Hepatocyte (in vitro differentiated cells): ENCODE measurements at regions not wholly inside any gene's neighbourhood (a gene's known extent, or its start where the extent isn't known, plus 50 kb on each side); places are given as distances from the start of the nearest gene placed in this dataset.

Experiments
- DNase-seq: peaks from one replicate; pipeline ENCODE4 v3.0.0-alpha.2; 2016; ENCODE audit warnings: low spot score
- H2AFZ ChIP-seq: fragments of 200-600 bp; sonication (generic); 2 replicates; pipeline ENCODE4 v1.6.0; 2016; ENCODE audit warnings: antibody characterized with exemption, mild to moderate bottlenecking
- H3K27ac ChIP-seq: fragments of 200-600 bp; sonication (generic); 2 replicates; pipeline ENCODE4 v1.5.1; 2016; ENCODE audit warnings: mild to moderate bottlenecking
- H3K27me3 ChIP-seq: fragments of 200-600 bp; sonication (generic); 2 replicates; pipeline ENCODE4 v1.6.1; 2016
- H3K36me3 ChIP-seq: fragments of 200-600 bp; sonication (generic); replicated peaks from 2 replicates; pipeline ENCODE4 v1.5.1; 2016; ENCODE audit warnings: low read depth; ENCODE audit not compliant: insufficient read depth
- H3K4me1 ChIP-seq: fragments of 200-600 bp; sonication (generic); 2 replicates; pipeline ENCODE4 v1.5.1; 2016; ENCODE audit warnings: mild to moderate bottlenecking, moderate library complexity; ENCODE audit not compliant: insufficient read depth
- H3K4me2 ChIP-seq: fragments of 200-600 bp; sonication (generic); 2 replicates; pipeline ENCODE4 v1.6.0; 2016
- H3K4me3 ChIP-seq: fragments of 200-600 bp; sonication (generic); 2 replicates; pipeline ENCODE4 v1.5.1; 2016; ENCODE audit warnings: mild to moderate bottlenecking
- H3K79me2 ChIP-seq: fragments of 200-600 bp; sonication (generic); 2 replicates; pipeline ENCODE4 v1.6.0; 2017; ENCODE audit warnings: mild to moderate bottlenecking
- H3K9me2 ChIP-seq: fragments of 200-600 bp; sonication (generic); replicated peaks from 2 replicates; pipeline ENCODE4 v1.6.0; 2017; ENCODE audit warnings: mild to moderate bottlenecking; ENCODE audit not compliant: insufficient read depth
- H3K9me3 ChIP-seq: fragments of 200-600 bp; sonication (generic); 2 replicates; pipeline ENCODE4 v1.5.1; 2016; ENCODE audit warnings: low read depth, mild to moderate bottlenecking
- H4K20me1 ChIP-seq: fragments of 200-600 bp; sonication (generic); 2 replicates; pipeline ENCODE4 v1.6.0; 2016; ENCODE audit warnings: mild to moderate bottlenecking; ENCODE audit not compliant: insufficient read depth, poor library complexity, severe bottlenecking
- EZH2 ChIP-seq: fragments of 200-600 bp; sonication (generic); IDR thresholded peaks from 2 replicates; pipeline ENCODE4 v1.6.1; 2016; ENCODE audit warnings: antibody characterized with exemption, mild to moderate bottlenecking, borderline replicate concordance
- EZH2phosphoT487 ChIP-seq: fragments of 200-600 bp; sonication (generic); IDR thresholded peaks from one replicate; pipeline ENCODE4 v1.6.1; 2018; ENCODE audit warnings: antibody characterized with exemption, mild to moderate bottlenecking, low read depth, moderate library complexity; ENCODE audit not compliant: unreplicated experiment, severe bottlenecking
- WGBS: methylation state at CpG from one replicate; pipeline ENCODE4 v1.1.6; 2016; ENCODE audit warnings: low lambda C conversion rate; ENCODE audit errors: missing lambda C conversion rate; 5-methylcytosine and 5-hydroxymethylcytosine counted together
- TF ChIP-seq, protein P1 (sequence below): fragments of 200-600 bp; sonication (generic); IDR thresholded peaks from 2 replicates; pipeline ENCODE4 v1.5.1; 2016; ENCODE audit warnings: antibody characterized with exemption, mild to moderate bottlenecking; ENCODE audit not compliant: poor library complexity

DNA sequence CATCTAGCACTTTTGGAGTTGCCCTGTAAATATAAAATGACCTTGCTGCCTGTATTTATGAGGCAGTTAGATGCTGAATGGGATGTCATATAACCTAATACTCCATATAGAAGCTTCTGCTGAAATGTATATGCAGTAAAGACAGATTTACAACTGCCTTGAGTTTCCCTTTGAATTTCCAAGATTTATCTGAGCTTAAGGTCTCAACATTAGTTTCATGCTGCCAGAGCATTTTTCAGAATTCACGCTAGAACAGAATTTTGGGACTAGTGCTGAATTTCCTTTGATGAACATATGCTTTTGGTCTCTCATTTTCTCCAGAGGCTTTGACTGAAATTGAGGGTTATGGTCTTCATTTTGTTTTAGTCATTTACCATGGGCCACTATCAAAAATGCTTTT is 254.7 kb upstream of the FANCL start:
- Histone ChIP-seq H3K79me2 (no peaks in the 10 kb centered on the region), H3K27me3 (no peaks in the 10 kb centered on the region), H3K36me3 (no peaks in the 10 kb centered on the region), H3K4me2 (no peak overlapping the region), H3K4me3 (no peak overlapping the region), H3K9me3 (no peaks in the 10 kb centered on the region), H3K4me1 (no peaks in the 10 kb centered on the region), H4K20me1 (no peaks in the 10 kb centered on the region), H3K27ac (no peak overlapping the region), H2AFZ (no peak overlapping the region), H3K9me2 (no peaks in the 10 kb centered on the region)
- DNase-seq, result no peak
- TF ChIP-seq, protein P1, sequence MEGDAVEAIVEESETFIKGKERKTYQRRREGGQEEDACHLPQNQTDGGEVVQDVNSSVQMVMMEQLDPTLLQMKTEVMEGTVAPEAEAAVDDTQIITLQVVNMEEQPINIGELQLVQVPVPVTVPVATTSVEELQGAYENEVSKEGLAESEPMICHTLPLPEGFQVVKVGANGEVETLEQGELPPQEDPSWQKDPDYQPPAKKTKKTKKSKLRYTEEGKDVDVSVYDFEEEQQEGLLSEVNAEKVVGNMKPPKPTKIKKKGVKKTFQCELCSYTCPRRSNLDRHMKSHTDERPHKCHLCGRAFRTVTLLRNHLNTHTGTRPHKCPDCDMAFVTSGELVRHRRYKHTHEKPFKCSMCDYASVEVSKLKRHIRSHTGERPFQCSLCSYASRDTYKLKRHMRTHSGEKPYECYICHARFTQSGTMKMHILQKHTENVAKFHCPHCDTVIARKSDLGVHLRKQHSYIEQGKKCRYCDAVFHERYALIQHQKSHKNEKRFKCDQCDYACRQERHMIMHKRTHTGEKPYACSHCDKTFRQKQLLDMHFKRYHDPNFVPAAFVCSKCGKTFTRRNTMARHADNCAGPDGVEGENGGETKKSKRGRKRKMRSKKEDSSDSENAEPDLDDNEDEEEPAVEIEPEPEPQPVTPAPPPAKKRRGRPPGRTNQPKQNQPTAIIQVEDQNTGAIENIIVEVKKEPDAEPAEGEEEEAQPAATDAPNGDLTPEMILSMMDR, result no peak
- TF ChIP-seq EZH2phosphoT487 (no peak), EZH2 (no peak)
- 44% methylated on average over 1 of the region's 1 CpG for WGBS

DNA sequence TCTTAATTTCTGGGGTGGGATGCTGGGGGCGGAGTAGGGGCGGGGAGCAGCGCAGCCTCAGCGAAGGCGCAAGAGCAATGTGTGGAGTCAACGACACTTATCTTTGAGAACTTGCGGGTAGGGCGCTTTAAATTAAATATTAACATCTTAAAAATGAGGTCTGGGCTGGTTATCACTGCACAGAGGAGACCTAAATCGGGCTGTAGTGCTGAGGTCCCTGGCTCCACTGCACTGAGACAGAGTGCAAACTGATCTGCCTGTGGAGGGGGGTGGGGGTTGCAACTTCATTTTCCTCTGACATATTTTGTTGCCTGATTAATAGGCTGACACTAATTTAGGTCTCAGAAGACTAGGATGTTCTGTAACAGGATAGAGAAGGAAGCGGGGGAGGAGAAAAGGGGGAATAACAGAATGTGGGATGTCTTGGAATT is 253.0 kb upstream of the FANCL start:
- Histone ChIP-seq H3K4me3 (no peak overlapping the region), H3K36me3 (no peaks in the 10 kb centered on the region), H3K9me2 (no peaks in the 10 kb centered on the region), H3K4me1 (no peaks in the 10 kb centered on the region), H3K9me3 (no peaks in the 10 kb centered on the region), H2AFZ (no peak overlapping the region), H4K20me1 (no peaks in the 10 kb centered on the region), H3K4me2 (no peak overlapping the region), H3K27me3 (no peaks in the 10 kb centered on the region), H3K79me2 (no peaks in the 10 kb centered on the region), H3K27ac (no peak overlapping the region)
- TF ChIP-seq, protein P1, result no peak
- TF ChIP-seq EZH2, result no peak
- no peak for TF ChIP-seq EZH2phosphoT487
- 88% methylated on average over 10 of the region's 10 CpGs for whole genome bisulfite sequencing
- no peak for DNase-seq

DNA sequence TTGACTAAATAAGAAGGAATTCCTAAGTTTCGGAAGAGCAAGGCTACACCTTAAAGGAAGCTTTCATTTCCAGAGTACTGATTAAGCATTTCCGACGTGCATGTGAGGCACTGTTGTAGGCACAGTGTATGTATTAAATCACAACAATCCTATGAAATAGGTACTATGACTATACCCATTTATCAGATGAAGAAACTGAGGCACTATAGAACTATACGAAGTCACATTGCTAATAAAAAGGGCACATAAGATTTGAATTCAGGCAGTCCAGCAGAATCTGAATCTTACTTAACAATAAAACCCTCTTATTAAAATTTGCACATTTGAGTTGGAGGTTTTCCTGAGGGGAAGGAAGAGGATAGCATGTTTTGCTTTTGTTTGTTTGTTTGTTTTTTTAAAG is 243.5 kb upstream of the FANCL start:
- no peak overlapping the region for H3K4me3 ChIP-seq
- H3K4me2 ChIP-seq, result no peak overlapping the region
- H4K20me1 ChIP-seq, result no peaks in the 10 kb centered on the region
- H3K27ac ChIP-seq, result no peak overlapping the region
- TF ChIP-seq EZH2 (no peak), EZH2phosphoT487 (no peak)
- TF ChIP-seq, protein P1, result no peak
- no peaks in the 10 kb centered on the region for H3K79me2 ChIP-seq
- H3K9me2 ChIP-seq, result no peaks in the 10 kb centered on the region
- no peaks in the 10 kb centered on the region for H3K9me3 ChIP-seq
- no peaks in the 10 kb centered on the region for H3K27me3 ChIP-seq
- 83% methylated on average over 4 of the region's 4 CpGs for WGBS
- DNase-seq, result no peak
- H3K4me1 ChIP-seq, result no peaks in the 10 kb centered on the region
- no peaks in the 10 kb centered on the region for H3K36me3 ChIP-seq
- no peak overlapping the region for H2AFZ ChIP-seq

DNA sequence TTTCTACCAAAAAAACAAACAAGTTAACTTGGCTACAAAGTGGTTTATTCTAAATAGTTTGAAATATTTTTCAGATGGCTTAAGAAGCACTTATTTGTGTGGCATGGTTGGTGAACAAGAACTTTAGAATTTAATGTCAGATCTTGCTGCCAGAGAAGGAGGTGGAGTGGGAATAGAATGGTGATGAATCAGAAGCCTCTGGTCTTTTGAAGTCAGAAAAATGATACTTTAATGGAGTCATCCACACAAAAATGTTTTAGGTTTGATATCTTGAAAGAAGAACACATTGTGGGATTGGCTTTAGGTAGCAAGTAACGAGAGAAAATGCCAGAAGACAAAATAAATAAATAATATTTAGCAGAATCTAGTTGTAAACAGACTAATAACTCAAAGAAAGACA is 243.1 kb upstream of the FANCL start:
- 77% methylated on average over 1 of the region's 1 CpG for whole genome bisulfite sequencing

More for the DNA sequence above, 243.1 kb upstream of the FANCL start:
- DNase-seq, result no peak
- TF ChIP-seq EZH2phosphoT487 (no peak), EZH2 (no peak)
- TF ChIP-seq, protein P1, result no peak
- H3K4me1 ChIP-seq, result no peaks in the 10 kb centered on the region
- H4K20me1 ChIP-seq, result no peaks in the 10 kb centered on the region
- H3K4me2 ChIP-seq, result no peak overlapping the region
- no peak overlapping the region for H3K4me3 ChIP-seq
- no peak overlapping the region for H3K27ac ChIP-seq
- no peaks in the 10 kb centered on the region for H3K36me3 ChIP-seq
- no peaks in the 10 kb centered on the region for H3K79me2 ChIP-seq
- H3K9me2 ChIP-seq, result no peaks in the 10 kb centered on the region
- no peaks in the 10 kb centered on the region for H3K27me3 ChIP-seq
- H3K9me3 ChIP-seq, result no peaks in the 10 kb centered on the region
- no peak overlapping the region for H2AFZ ChIP-seq
